H9 (cell line): ENCODE measurements at regions not wholly inside any gene's neighbourhood (a gene's known extent, or its start where the extent isn't known, plus 50 kb on each side); places are given as distances from the start of the nearest gene placed in this dataset.

ENCODE experiments used
- DNase-seq: peaks from one replicate; pipeline ENCODE4 v3.0.0-alpha.2; 2017
- H2AFZ ChIP-seq: one replicate; pipeline ENCODE4 v1.6.1; 2013; ENCODE audit warnings: mild to moderate bottlenecking, low read length, control low read depth, moderate library complexity
- H2AK5ac ChIP-seq: 2 replicates; pipeline ENCODE4 v1.6.1; 2013; ENCODE audit warnings: low read length, control low read depth, mixed read lengths; ENCODE audit not compliant: insufficient read length
- H2BK120ac ChIP-seq: one replicate; pipeline ENCODE4 v1.6.1; 2013; ENCODE audit warnings: low read depth, mild to moderate bottlenecking, low read length, control low read depth, inconsistent platforms; ENCODE audit not compliant: poor library complexity, severe bottlenecking
- H2BK12ac ChIP-seq: 2 replicates; pipeline ENCODE4 v1.6.1; 2013; ENCODE audit warnings: low read length, control low read depth, mixed read lengths, low read depth; ENCODE audit not compliant: insufficient read length
- H2BK15ac ChIP-seq: 2 replicates; pipeline ENCODE4 v1.6.1; 2013; ENCODE audit warnings: low read depth, low read length, control low read depth
- H2BK20ac ChIP-seq: one replicate; pipeline ENCODE4 v1.6.1; 2013; ENCODE audit warnings: low read depth, mild to moderate bottlenecking, low read length, control low read depth, inconsistent platforms; ENCODE audit not compliant: poor library complexity, severe bottlenecking
- H2BK5ac ChIP-seq: 2 replicates; pipeline ENCODE4 v1.6.1; 2013; ENCODE audit warnings: low read length, control low read depth, mixed read lengths; ENCODE audit not compliant: insufficient read length
- H3K14ac ChIP-seq: 2 replicates; pipeline ENCODE4 v1.6.1; 2013; ENCODE audit warnings: low read length, control low read depth; ENCODE audit not compliant: insufficient read depth
- H3K18ac ChIP-seq: 2 replicates; pipeline ENCODE4 v1.6.1; 2013; ENCODE audit warnings: low read depth, mild to moderate bottlenecking, mixed read lengths, low read length, control low read depth; ENCODE audit not compliant: insufficient read length
- H3K23ac ChIP-seq: 2 replicates; pipeline ENCODE4 v1.6.1; 2013; ENCODE audit warnings: low read length, control low read depth, mixed read lengths, low read depth; ENCODE audit not compliant: insufficient read length
- H3K23me2 ChIP-seq: 2 replicates; pipeline ENCODE4 v1.6.1; 2013; ENCODE audit warnings: low read depth, mild to moderate bottlenecking, mixed read lengths, low read length, control low read depth; ENCODE audit not compliant: insufficient read length, poor library complexity, severe bottlenecking
- H3K27ac ChIP-seq: 2 replicates; pipeline ENCODE4 v1.5.1; 2013; ENCODE audit warnings: low read length, control low read depth, mixed read lengths, low read depth; ENCODE audit not compliant: insufficient read length
- H3K27me3 ChIP-seq: 2 replicates; pipeline ENCODE4 v1.6.1; 2013; ENCODE audit warnings: low read length, control low read depth, inconsistent platforms; ENCODE audit not compliant: insufficient read depth
- H3K4ac ChIP-seq: 2 replicates; pipeline ENCODE4 v1.6.1; 2013; ENCODE audit warnings: low read depth, mild to moderate bottlenecking, control low read depth, inconsistent platforms, low read length, moderate library complexity
- H3K4me1 ChIP-seq: 2 replicates; pipeline ENCODE4 v1.6.1; 2013; ENCODE audit warnings: low read length, control low read depth, inconsistent platforms; ENCODE audit not compliant: insufficient read depth
- H3K4me2 ChIP-seq: 2 replicates; pipeline ENCODE4 v1.6.1; 2013; ENCODE audit warnings: low read length, control low read depth, mixed read lengths; ENCODE audit not compliant: insufficient read length, insufficient read depth
- H3K56ac ChIP-seq: 2 replicates; pipeline ENCODE4 v1.6.1; 2013; ENCODE audit warnings: low read depth, mild to moderate bottlenecking, mixed read lengths, low read length, control low read depth; ENCODE audit not compliant: insufficient read length
- H3K79me1 ChIP-seq: 2 replicates; pipeline ENCODE4 v1.6.1; 2013; ENCODE audit warnings: low read depth, mild to moderate bottlenecking, moderate library complexity, low read length, control low read depth, inconsistent platforms; ENCODE audit not compliant: insufficient read depth, poor library complexity, severe bottlenecking
- H3K79me2 ChIP-seq: 2 replicates; pipeline ENCODE4 v1.6.1; 2013; ENCODE audit warnings: low read length, control low read depth, inconsistent platforms; ENCODE audit not compliant: insufficient read depth
- H3K9ac ChIP-seq: 2 replicates; pipeline ENCODE4 v1.6.1; 2013; ENCODE audit warnings: low read length, control low read depth, mixed read lengths; ENCODE audit not compliant: insufficient read length; ENCODE audit errors: extremely low read depth
- H3K9me3 ChIP-seq: one replicate; pipeline ENCODE4 v1.6.1; 2013; ENCODE audit warnings: low read depth, low read length, inconsistent platforms; ENCODE audit not compliant: control insufficient read depth
- H3T11ph ChIP-seq: one replicate; pipeline ENCODE4 v1.6.1; 2013; ENCODE audit warnings: mild to moderate bottlenecking, low read length, control low read depth, inconsistent platforms
- H4K20me1 ChIP-seq: one replicate; pipeline ENCODE4 v1.6.1; 2013; ENCODE audit not compliant: control insufficient read depth, insufficient read length, insufficient read depth
- H4K5ac ChIP-seq: 2 replicates; pipeline ENCODE4 v1.6.1; 2013; ENCODE audit warnings: low read depth, mild to moderate bottlenecking, mixed read lengths, low read length, control low read depth; ENCODE audit not compliant: insufficient read length
- H4K8ac ChIP-seq: replicated peaks from 2 replicates; pipeline ENCODE4 v1.6.1; 2013; ENCODE audit warnings: low read length, control low read depth, mixed read lengths, low read depth; ENCODE audit not compliant: insufficient read length
- H4K91ac ChIP-seq: 2 replicates; pipeline ENCODE4 v1.6.1; 2013; ENCODE audit warnings: low read depth, mild to moderate bottlenecking, moderate library complexity, mixed read lengths, low read length, control low read depth; ENCODE audit not compliant: insufficient read length
- H3K27ac Mint-ChIP-seq, 3 experiments: 2 replicates in 2 of 3; 3 replicates in 1 of 3; pipeline ENCODE4 v1.8.0; 2020 to 2021; ENCODE audit warnings: mixed read lengths in 3 of 3, mild to moderate bottlenecking in 1 of 3, moderate library complexity in 1 of 3
- H3K27me3 Mint-ChIP-seq: 2 replicates; pipeline ENCODE4 v1.8.0; 2021; ENCODE audit warnings: low read depth, mild to moderate bottlenecking, moderate library complexity, mixed read lengths
- H3K36me3 Mint-ChIP-seq, 3 experiments: 2 replicates in 2 of 3; 3 replicates in 1 of 3; pipeline ENCODE4 v1.8.0; 2020 to 2021; ENCODE audit warnings: low read depth in 3 of 3, mixed read lengths in 3 of 3; ENCODE audit not compliant: insufficient read depth in 1 of 3
- H3K4me1 Mint-ChIP-seq, 2 experiments: 2 replicates each; pipeline ENCODE4 v1.8.0; 2020; ENCODE audit warnings: mixed read lengths in 2 of 2
- H3K4me3 Mint-ChIP-seq, 2 experiments: 2 replicates in 1 of 2; 3 replicates in 1 of 2; pipeline ENCODE4 v1.8.0; 2020 to 2021; ENCODE audit warnings: mild to moderate bottlenecking in 2 of 2, mixed read lengths in 2 of 2, moderate library complexity in 1 of 2
- H3K9me3 Mint-ChIP-seq, 2 experiments: 2 replicates in 1 of 2; 3 replicates in 1 of 2; pipeline ENCODE4 v1.8.0; 2020; ENCODE audit warnings: mild to moderate bottlenecking in 2 of 2, mixed read lengths in 2 of 2, moderate library complexity in 1 of 2
- CTCF ChIP-seq: fragments of 200-600 bp; sonication (generic); conservative IDR thresholded peaks from 3 replicates; pipeline ENCODE4 v1.8.0; 2021; ENCODE audit warnings: antibody characterized with exemption, mild to moderate bottlenecking
- WGBS: extraction: QIAGEN DNeasy Blood & Tissue Kit; methylation state at CpG from one replicate; pipeline ENCODE4 v1.1.7; 2013; ENCODE audit warnings: missing lambda C conversion rate, low lambda C conversion rate, mixed read lengths; ENCODE audit not compliant: insufficient read length; ENCODE audit errors: extremely low coverage; 5-methylcytosine and 5-hydroxymethylcytosine counted together

GRCh38 chr5:1672396-1672795, 127.2 kb downstream of the MRPL36 start:
- no peak overlapping the region for H3K4ac ChIP-seq
- Mint-ChIP-seq H3K27me3 (peaks cover 40% of the 10 kb centered on the region), H3K9me3 (peaks cover 0 to 4% of the 10 kb centered on the region in 2 experiments; a peak in 1 of 5 replicates), H3K4me1 (peaks cover 15 to 24% of the 10 kb centered on the region in 2 experiments), H3K36me3 (no peaks in the 10 kb centered on the region; a peak in 1 of 7 replicates), H3K4me3 (no peak overlapping the region), H3K27ac (peak overlapping the region in 1 of 3 experiments; percentile 82; a peak in 3 of 7 replicates)
- no peaks in the 10 kb centered on the region for H3K9me3 ChIP-seq
- no peak overlapping the region for H4K5ac ChIP-seq
- no peaks in the 10 kb centered on the region for H3K79me2 ChIP-seq
- H2AK5ac ChIP-seq = no peak overlapping the region
- no peak overlapping the region for H2BK5ac ChIP-seq
- H3K9ac ChIP-seq = no peak overlapping the region
- peaks cover 3% of the 10 kb centered on the region; the same call in 1 of the 2 replicates for H3K27me3 ChIP-seq
- H2BK120ac ChIP-seq = no peak overlapping the region
- H3K56ac ChIP-seq = no peak overlapping the region
- no peaks in the 10 kb centered on the region for H3K79me1 ChIP-seq
- no peak overlapping the region for H3K4me2 ChIP-seq
- H3T11ph ChIP-seq = no peak overlapping the region
- no peak overlapping the region for H3K14ac ChIP-seq
- H2AFZ ChIP-seq = no peak overlapping the region
- H4K8ac ChIP-seq = no peak overlapping the region
- no peak overlapping the region for H2BK20ac ChIP-seq
- no peak overlapping the region for H3K23ac ChIP-seq
- no peak overlapping the region for H3K18ac ChIP-seq
- no peak overlapping the region for H2BK15ac ChIP-seq
- peak; percentile 49 for TF ChIP-seq CTCF
- H3K4me1 ChIP-seq = no peaks in the 10 kb centered on the region
- no peak overlapping the region for H2BK12ac ChIP-seq
- H3K27ac ChIP-seq = no peak overlapping the region
- no peaks in the 10 kb centered on the region for H4K20me1 ChIP-seq
- DNase-seq = peak; percentile 59
- H4K91ac ChIP-seq = no peak overlapping the region
- no CpG with 5 or more reads among the region's 14 CpGs for WGBS
- no peaks in the 10 kb centered on the region for H3K23me2 ChIP-seq
